ENCODE measurements at regions not wholly inside any gene's neighbourhood (a gene's known extent, or its start where the extent isn't known, plus 50 kb on each side); places are given as distances from the start of the nearest gene placed in this dataset.
A peak's percentile ranks its signal among the peaks of the same experiment; 100 is the strongest.

GRCh38 chr2:187230088-187230487 lies 218.0 kb downstream of the CALCRL start:
- TF ChIP-seq CTCF (IDR thresholded peaks at IDR 0.05; ENCODE audit: insufficient read depth, low read depth, low read length): no peak
- no peak for DNase-seq (ENCODE audit: low read depth)
- no peak overlapping the region for H3K4me3 ChIP-seq (ENCODE audit: low read depth, low read length)

GRCh38 chr2:187228986-187229385 lies 219.1 kb downstream of the CALCRL start:
- H3K4me3 ChIP-seq (ENCODE audit: low read depth, low read length): no peak overlapping the region
- no peak for TF ChIP-seq CTCF (IDR thresholded peaks at IDR 0.05; ENCODE audit: insufficient read depth, low read depth, low read length)
- no peak for DNase-seq (ENCODE audit: low read depth)

- no peak overlapping the region for H3K4me3 ChIP-seq (ENCODE audit: low read depth, low read length)
- no peak for TF ChIP-seq CTCF (IDR thresholded peaks at IDR 0.05; ENCODE audit: insufficient read depth, low read depth, low read length)
- DNase-seq (ENCODE audit: low read depth): no peak
Measured at GRCh38 chr2:187224989-187225388, 223.1 kb downstream of the CALCRL start.

- DNase-seq (ENCODE audit: low read depth): no peak
- no peak overlapping the region for H3K4me3 ChIP-seq (ENCODE audit: low read depth, low read length)
- no peak for TF ChIP-seq CTCF (IDR thresholded peaks at IDR 0.05; ENCODE audit: insufficient read depth, low read depth, low read length)
Measured at GRCh38 chr2:187220071-187220470, 228.0 kb downstream of the CALCRL start.

- no peak overlapping the region for H3K4me3 ChIP-seq (ENCODE audit: low read depth, low read length)
- TF ChIP-seq CTCF (IDR thresholded peaks at IDR 0.05; ENCODE audit: insufficient read depth, low read depth, low read length): no peak
- peak; percentile 11 for DNase-seq (ENCODE audit: low read depth)
Measured at GRCh38 chr2:187215532-187216240, 232.4 kb downstream of the CALCRL start.

- TF ChIP-seq CTCF (IDR thresholded peaks at IDR 0.05; ENCODE audit: insufficient read depth, low read depth, low read length): no peak
- no peak for DNase-seq (ENCODE audit: low read depth)
- no peak overlapping the region for H3K4me3 ChIP-seq (ENCODE audit: low read depth, low read length)
Measured at GRCh38 chr2:187214306-187214705, 233.7 kb downstream of the CALCRL start.

GRCh38 chr2:187213798-187214197 lies 234.3 kb downstream of the CALCRL start:
- DNase-seq (ENCODE audit: low read depth): no peak
- H3K4me3 ChIP-seq (ENCODE audit: low read depth, low read length): no peak overlapping the region
- no peak for TF ChIP-seq CTCF (IDR thresholded peaks at IDR 0.05; ENCODE audit: insufficient read depth, low read depth, low read length)
